Hindlimb muscle (tissue), 1 donor: ENCODE measurements at regions not wholly inside any gene's neighbourhood (a gene's known extent, or its start where the extent isn't known, plus 50 kb on each side); places are given as distances from the start of the nearest gene placed in this dataset.
A peak's percentile ranks its signal among the peaks of the same experiment; 100 is the strongest.

Experiments
- DNase-seq: peaks from one replicate; pipeline ENCODE4 v3.0.0-alpha.2; 2013

DNA sequence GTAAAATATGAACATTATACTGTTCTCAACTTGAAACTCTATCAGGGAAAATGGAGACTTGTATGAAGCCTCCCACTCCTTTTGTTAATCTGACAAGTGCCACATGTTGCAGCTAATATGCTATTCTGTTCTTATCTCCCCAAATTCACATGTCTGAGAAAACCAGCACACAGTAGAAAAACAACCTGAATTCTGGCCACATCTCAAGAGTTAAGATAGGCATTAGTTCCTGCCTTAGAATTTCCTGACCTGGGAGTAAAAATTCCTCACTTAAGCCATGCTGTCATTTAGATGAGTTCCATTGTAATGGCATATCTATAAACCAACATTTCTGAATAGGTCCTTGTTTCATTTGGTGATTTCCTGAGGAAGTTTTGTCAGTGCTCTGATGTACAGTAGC is 1098.5 kb downstream of the EFNB2 start:
- no peak for DNase-seq

GRCh38 chr13:105432438-105432837 is 1103.0 kb downstream of the EFNB2 start:
- no peak for DNase-seq

DNA sequence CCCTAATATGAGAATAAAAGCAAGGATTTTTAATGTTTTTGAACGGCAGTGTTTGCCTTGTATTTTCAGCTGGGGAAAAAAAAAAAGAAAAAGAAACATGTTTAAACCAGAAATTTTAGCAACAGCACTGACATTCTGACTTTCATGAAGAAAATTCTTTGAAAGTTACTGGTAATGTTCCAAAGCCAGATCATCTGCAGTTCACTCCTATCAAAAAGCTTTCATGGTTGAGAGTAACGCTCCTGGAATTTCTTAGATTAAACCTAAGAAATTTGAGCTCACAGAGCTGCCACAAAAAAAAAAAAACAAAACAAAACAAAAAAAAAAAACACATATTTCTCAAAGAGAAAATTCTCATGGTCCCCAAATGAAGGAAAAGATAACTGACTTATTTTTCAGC is 1106.7 kb downstream of the EFNB2 start:
- no peak for DNase-seq

DNA sequence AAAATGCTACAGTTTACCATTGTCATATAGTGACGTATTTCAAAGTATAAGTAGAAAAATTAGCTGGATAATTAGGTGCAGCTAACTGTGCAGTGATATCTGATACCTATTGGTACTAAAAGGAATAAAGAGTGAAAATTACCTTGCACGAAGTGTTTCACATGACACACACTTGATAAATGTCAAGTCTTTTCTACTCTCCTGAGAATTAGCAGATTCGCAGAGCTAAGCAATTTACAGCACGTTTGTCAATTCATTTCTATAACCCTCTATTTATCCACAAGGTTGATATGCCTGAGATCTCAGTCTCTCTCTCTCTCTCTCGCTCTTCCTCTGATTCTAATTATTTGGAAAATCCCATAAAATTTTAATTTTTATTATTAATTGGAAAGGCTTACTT is 1109.0 kb downstream of the EFNB2 start:
- no peak for DNase-seq

- no peak for DNase-seq
Observed at GRCh38 chr13:105414639-105415038, 1120.8 kb downstream of the EFNB2 start.

DNA sequence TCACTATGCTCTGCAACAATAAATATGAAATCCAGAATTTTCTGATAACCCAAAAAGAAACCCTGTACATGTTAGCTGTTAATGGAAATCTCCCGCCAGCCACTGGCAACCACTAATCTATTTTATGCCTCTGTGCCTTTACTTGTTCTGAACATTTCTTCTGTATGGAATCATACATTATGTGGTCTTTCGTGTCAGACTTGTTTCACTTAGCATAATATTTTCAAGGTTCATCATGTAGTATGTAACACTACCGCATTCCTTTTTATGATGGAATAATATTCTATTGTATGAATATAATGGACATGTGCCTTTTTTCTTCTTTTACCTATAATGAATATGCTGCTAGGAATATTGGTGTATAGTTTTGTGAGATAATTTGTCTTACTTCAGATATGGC is 1123.3 kb downstream of the EFNB2 start:
- no peak for DNase-seq

DNA sequence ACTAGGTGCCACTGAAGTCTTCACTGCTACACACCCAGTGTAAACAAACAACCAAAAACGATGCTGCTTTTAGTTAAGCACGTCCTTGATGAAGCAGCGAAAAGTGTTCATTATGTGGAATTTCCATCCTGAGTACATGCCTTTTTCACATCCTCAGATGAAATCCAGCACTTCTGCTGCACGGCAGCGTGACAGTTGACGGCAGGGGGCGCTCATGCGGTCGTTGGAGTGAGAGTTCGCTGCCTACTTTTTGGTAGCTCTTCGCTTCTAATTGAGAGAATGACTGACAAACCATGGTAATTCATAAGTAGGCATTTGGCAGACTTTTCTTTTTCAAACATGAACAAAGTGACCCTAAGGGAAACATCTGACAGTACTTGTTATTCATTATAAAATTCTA is 1124.9 kb downstream of the EFNB2 start:
- DNase-seq, result peak; percentile 26

- no peak for DNase-seq
Observed at GRCh38 chr13:105406551-105406950, 1128.9 kb downstream of the EFNB2 start.

- no peak for DNase-seq
Observed at GRCh38 chr13:105403086-105403485, 1132.4 kb downstream of the EFNB2 start.

- no peak for DNase-seq
Observed at GRCh38 chr13:105395041-105395440, 1140.4 kb downstream of the EFNB2 start.

DNA sequence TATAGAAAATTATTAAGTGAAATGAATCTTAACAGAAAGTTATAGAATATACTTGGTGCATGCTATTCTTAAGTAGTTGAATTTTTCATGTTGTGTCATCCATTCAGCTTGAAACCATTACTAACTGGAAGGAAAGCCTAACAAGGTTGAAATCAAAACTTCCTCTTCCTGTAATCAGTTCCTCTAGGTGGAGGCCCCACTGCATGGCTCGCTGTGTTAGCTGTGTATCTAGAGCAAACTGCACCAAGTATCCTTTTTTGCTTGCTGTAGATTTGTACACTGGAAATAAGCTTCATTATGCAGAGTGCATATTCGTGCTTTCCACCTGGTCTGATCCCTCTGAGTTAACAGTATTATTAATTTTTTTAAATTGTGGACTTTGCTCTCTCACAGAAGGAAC is 1146.1 kb downstream of the EFNB2 start:
- DNase-seq, result no peak

DNA sequence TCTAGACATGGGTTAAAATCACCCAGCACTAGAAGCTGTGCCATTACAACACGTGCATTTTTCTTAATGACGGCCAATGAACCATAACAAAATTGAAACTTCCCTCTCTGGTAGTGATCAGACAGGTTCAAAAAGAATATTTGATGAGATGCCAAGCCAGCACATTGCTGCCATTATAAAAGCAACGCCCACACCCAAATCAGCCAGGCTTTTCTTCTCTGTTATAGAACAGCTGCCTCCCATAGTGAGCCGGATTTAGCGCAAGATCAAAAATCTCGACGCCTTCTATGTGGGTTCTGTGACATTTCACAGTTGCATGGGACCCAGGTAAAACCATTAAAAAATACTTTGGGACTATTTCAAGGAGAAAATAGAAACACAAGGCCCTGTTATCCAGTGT is 1158.0 kb downstream of the EFNB2 start:
- no peak for DNase-seq

- DNase-seq, result no peak
Observed at GRCh38 chr13:105370011-105370650, 1165.3 kb downstream of the EFNB2 start.

DNA sequence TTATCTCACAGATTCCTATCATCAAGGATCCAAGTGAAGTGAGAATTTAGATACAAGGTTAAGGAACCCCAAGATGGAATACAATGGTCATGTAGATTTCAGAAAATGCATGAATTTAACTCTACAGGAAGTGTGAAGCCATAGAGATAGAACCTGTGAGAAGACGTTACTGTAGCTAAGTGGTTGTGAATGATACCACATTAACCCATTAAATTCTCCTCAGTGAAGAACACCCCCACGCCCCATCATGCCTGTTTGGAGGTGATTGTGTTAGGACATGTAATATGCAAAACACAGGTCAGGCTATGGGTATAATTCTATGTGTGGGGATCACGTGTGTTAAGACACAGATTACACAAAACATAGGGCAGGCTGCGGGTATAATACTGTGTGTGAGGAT is 1166.7 kb downstream of the EFNB2 start:
- DNase-seq, result no peak

- no peak for DNase-seq
Observed at GRCh38 chr13:105365831-105366230, 1169.6 kb downstream of the EFNB2 start.

DNA sequence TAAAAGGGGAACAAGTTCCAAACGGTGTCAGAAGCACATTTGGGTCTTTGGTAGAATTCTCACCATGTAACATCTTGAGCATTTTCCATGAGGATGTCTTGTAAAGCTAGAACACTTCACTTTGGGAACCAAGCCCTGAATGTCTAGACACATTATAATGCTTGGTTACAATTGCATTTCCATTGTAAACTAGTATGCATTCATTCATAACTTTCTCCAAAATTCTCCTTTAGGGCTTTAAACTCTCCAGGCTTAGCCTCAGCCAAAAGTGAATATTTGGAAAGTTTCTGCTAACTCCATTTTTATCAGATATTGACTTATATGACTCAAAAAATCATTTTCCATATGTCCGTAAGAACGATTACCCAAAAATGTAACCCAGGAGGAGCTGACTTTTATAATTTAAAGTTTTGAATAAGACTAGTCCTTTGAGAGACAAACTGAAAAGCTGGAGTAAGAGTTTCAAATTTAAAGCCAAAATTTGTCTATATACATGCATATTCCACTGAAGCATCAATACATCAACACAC is 1170.4 kb downstream of the EFNB2 start:
- peak; percentile 63 for DNase-seq

DNA sequence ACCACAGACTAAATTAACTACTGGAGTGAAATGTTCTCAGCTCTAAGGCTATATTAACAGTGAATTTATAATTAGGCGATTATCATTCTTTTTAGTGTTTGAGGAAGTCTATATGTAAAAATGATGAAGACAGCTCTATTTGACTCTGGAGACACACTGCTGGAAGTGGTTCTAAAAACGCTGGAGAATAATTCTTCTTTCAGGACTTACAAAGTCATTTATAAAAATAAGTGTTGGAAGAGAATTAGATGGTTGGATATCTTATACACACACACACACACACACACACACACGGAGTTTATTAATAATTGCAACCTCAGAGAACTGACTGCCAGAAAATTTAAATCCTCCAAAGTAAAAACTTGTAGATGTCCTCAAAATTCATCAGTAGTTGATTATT is 1171.3 kb downstream of the EFNB2 start:
- peak; percentile 7 for DNase-seq

DNA sequence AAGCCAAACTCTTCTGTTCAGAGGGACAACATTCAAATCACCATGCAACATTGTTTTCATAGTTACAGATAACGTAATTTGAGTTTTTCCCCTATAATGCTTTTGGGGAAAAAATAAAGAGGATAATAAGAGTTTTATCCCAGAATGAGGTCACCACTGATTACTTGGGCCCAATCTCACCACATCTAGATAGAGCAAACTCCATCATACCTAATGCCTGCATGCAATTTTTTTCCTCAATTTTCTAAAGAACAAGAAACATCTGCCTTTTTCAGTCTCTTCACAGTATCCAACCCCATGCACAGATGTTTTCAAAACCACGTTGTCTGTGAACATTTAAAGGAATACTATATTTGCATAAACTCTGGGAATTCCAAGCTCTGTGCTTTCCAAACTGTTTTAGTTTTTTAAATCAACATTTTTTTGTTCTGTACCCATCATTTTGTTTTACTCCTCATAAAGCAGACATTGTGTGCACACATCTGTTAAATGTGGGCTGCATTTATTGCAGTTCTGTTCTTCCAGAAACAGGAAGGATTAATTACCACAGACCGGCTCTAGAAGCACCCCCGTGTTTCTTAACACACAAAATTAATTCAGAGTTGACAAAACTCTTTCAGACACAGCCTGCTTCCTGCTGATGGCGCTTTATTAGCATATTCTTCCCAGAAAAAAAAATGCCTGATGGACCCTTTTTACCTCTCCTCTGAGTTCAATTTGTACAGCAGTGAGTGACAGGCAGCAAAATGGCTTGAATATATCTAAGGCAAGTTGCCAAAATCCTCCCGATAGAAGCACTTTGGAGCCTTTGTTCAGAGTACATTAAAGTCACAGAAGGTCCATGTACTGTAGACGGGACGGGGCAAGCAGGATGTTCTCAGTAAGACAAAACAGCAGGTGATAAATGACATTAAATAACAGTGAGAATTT is 1171.9 kb downstream of the EFNB2 start:
- peak; percentile 34 for DNase-seq

GRCh38 chr13:105353654-105354053 is 1181.8 kb downstream of the EFNB2 start:
- DNase-seq, result no peak

DNA sequence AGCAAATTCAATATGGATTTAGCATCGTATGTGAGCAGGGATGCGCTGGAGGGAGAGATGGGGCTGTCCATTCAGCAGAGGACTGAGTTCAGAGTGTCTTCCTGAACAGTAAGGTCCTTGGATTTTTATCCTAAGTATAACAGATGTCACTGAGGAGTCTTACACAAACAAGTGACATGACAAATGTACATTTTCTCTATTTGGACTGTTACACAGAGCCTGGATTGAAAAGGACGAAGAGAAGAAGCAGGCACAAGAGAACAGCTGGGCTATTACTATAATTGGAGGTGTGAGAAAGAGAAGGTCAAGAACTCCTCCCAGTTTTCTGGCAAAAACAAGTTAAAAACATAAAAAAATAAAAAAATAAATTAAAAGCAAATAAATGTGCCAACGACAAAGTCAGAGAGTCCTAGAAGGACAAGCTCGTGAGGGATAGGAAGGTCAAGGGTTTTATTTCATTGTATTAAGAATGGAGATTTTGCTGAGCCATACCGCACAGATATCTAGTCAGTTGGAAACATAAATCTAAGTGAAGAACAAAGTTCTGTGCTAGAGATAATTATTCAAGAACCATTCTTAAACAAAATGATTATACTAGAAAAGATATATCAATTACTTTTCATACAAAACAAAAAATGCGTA is 1186.3 kb downstream of the EFNB2 start:
- DNase-seq, result no peak

- DNase-seq, result no peak
Observed at GRCh38 chr13:105346141-105346775, 1189.2 kb downstream of the EFNB2 start.

DNA sequence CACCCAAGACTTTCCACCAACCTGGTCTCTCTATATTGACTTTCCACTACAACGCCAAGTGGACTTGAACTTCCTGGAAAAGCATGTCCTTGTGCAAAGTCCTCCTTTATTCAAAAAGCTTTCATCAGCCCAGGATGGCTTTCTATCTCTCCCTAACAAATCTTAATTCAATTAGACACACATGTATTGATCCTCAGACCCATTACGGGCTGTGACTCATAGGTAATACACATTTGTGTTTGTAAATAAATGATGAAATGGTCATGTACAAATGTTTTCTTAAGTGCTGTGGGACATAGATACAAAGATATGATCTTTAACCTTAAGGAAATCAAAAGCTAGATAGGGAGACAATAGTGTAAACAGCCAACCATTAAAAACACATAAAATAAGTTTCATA is 1189.7 kb downstream of the EFNB2 start:
- DNase-seq, result no peak

DNA sequence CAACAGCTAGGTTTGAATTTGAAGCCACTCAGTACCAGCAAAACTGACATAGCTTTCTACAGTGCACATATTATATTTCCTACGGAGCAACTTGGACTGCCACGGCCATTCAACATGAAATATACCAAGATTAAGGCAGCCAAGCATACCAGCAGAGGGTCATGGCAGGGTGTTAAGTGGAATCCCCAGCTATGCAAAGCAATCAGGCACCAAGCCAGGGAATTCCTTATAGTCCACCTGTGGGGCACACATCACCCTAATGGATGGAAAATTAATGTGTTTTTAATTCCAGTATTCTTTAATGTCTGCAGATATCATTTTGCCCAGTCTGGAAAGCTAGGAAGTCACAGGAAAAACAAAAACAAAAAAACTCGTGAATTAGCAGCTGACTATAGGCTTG is 1190.3 kb downstream of the EFNB2 start:
- DNase-seq, result no peak
